K562 (cell line): ENCODE measurements at regions not wholly inside any gene's neighbourhood (a gene's known extent, or its start where the extent isn't known, plus 50 kb on each side); places are given as distances from the start of the nearest gene placed in this dataset.
A peak's percentile ranks its signal among the peaks of the same experiment; 100 is the strongest.

Source experiments
- ATF7 ChIP-seq: fragments of 450-650 bp; IDR thresholded peaks from 2 replicates; pipeline ENCODE4 v1.7.1; 2014; ENCODE audit warnings: mild to moderate bottlenecking, moderate library complexity
- COPS2 ChIP-seq: fragments of 450-650 bp; conservative IDR thresholded peaks from 2 replicates; pipeline ENCODE4 v1.6.1; 2016; ENCODE audit warnings: mild to moderate bottlenecking, moderate library complexity
- EGR1 ChIP-seq: fragments of 450-650 bp; conservative IDR thresholded peaks from 2 replicates; pipeline ENCODE4 v1.6.1; 2017; ENCODE audit warnings: mild to moderate bottlenecking
- GATA2 ChIP-seq: sonication (generic); formaldehyde crosslinking; IDR thresholded peaks from 2 replicates; pipeline ENCODE4 v1.4.0; 2020; ENCODE audit warnings: mild to moderate bottlenecking, missing genetic modification reagents
- HDGF ChIP-seq: fragments of 450-650 bp; IDR thresholded peaks from 2 replicates; pipeline ENCODE4 v1.6.1; 2016
- NCOA6 ChIP-seq: fragments of 450-650 bp; IDR thresholded peaks from 2 replicates; pipeline ENCODE4 v1.6.1; 2017; ENCODE audit warnings: mild to moderate bottlenecking
- PHF20 ChIP-seq: fragments of 450-650 bp; IDR thresholded peaks from 2 replicates; pipeline ENCODE4 v1.6.1; 2018; ENCODE audit not compliant: partially characterized antibody
- RBFOX2 ChIP-seq: fragments of 200-400 bp; formaldehyde crosslinking; IDR thresholded peaks from 2 replicates; pipeline ENCODE4 v1.6.1; 2017; ENCODE audit warnings: low read depth, mild to moderate bottlenecking, low read length, moderate library complexity
- RBM14 ChIP-seq: fragments of 200-400 bp; formaldehyde crosslinking; IDR thresholded peaks from 2 replicates; pipeline ENCODE4 v1.6.1; 2018; ENCODE audit warnings: low read depth, mild to moderate bottlenecking, low read length, moderate library complexity, borderline replicate concordance; ENCODE audit not compliant: insufficient read depth
- SETDB1 ChIP-seq: IDR thresholded peaks from one replicate; pipeline ENCODE4 v1.6.1; 2012; ENCODE audit warnings: low read length, control low read depth, inconsistent platforms
- TARDBP ChIP-seq: fragments of 450-650 bp; IDR thresholded peaks from 2 replicates; pipeline ENCODE4 v1.6.1; 2016
- ZBTB1 ChIP-seq: sonication (generic); formaldehyde crosslinking; IDR thresholded peaks from 2 replicates; pipeline ENCODE4 v1.8.1; 2023; ENCODE audit warnings: missing genetic modification reagents, low read depth, mild to moderate bottlenecking, borderline replicate concordance
- ZBTB17 ChIP-seq: fragments of 450-650 bp; formaldehyde crosslinking; IDR thresholded peaks from 2 replicates; pipeline ENCODE4 v1.4.0; 2020; ENCODE audit warnings: mild to moderate bottlenecking
- ZC3H8 ChIP-seq: fragments of 450-650 bp; IDR thresholded peaks from 2 replicates; pipeline ENCODE4 v1.6.1; 2017
- ZNF133 ChIP-seq: fragments of 250-450 bp; sonication (Bioruptor Pico); IDR thresholded peaks from 2 replicates; pipeline ENCODE4 v1.4.0; 2020; ENCODE audit warnings: mild to moderate bottlenecking
- ZNF316 ChIP-seq: fragments of 450-650 bp; IDR thresholded peaks from 2 replicates; pipeline ENCODE4 v1.6.1; 2016
- ZNF384 ChIP-seq: IDR thresholded peaks from 2 replicates; pipeline ENCODE4 v1.6.1; 2012; ENCODE audit warnings: low read depth, low read length, improper control_type of control experiment
- ZNF436 ChIP-seq: fragments of 250-450, 450-650 bp; sonication (Bioruptor Pico); formaldehyde crosslinking; IDR thresholded peaks from 2 replicates; pipeline ENCODE4 v1.7.0; 2020; ENCODE audit warnings: mild to moderate bottlenecking
- TF ChIP-seq, protein P1 (sequence below): conservative IDR thresholded peaks from 2 replicates; pipeline ENCODE4 v1.6.1; 2011; ENCODE audit warnings: low read depth, mild to moderate bottlenecking, low read length; ENCODE audit not compliant: control insufficient read depth
- TF ChIP-seq, protein P2 (sequence below): fragments of 250-450 bp; sonication (Bioruptor Pico); IDR thresholded peaks from 2 replicates; pipeline ENCODE4 v1.9.0; 2021; ENCODE audit warnings: mild to moderate bottlenecking
- TF ChIP-seq, protein P3 (sequence below): fragments of 250-450 bp; sonication (Bioruptor Pico); IDR thresholded peaks from 2 replicates; pipeline ENCODE4 v1.6.1; 2021; ENCODE audit warnings: mild to moderate bottlenecking
- TF ChIP-seq, protein P4 (sequence below): fragments of 450-650 bp; conservative IDR thresholded peaks from 2 replicates; pipeline ENCODE4 v1.6.1; 2016; ENCODE audit warnings: missing genetic modification characterization, low read depth, mild to moderate bottlenecking, missing compliant biosample characterization, moderate library complexity
- TF ChIP-seq, protein P5 (sequence below), 3 experiments: IDR thresholded peaks in 2 of 3; conservative IDR thresholded peaks in 1 of 3; 2 replicates each; pipeline ENCODE4 v1.5.1; 2011 to 2012; ENCODE audit warnings: low read length in 3 of 3, mild to moderate bottlenecking in 3 of 3, control low read depth in 2 of 3, improper control_type of control experiment in 1 of 3, inconsistent platforms in 1 of 3, low read depth in 1 of 3, mixed read lengths in 1 of 3, moderate library complexity in 1 of 3; ENCODE audit not compliant: insufficient read depth in 2 of 3
- TF ChIP-seq, protein P6 (sequence below): IDR thresholded peaks from 3 replicates; pipeline ENCODE4 v1.6.1; 2011; ENCODE audit warnings: borderline replicate concordance, mild to moderate bottlenecking; ENCODE audit not compliant: insufficient read length, insufficient read depth

DNA sequence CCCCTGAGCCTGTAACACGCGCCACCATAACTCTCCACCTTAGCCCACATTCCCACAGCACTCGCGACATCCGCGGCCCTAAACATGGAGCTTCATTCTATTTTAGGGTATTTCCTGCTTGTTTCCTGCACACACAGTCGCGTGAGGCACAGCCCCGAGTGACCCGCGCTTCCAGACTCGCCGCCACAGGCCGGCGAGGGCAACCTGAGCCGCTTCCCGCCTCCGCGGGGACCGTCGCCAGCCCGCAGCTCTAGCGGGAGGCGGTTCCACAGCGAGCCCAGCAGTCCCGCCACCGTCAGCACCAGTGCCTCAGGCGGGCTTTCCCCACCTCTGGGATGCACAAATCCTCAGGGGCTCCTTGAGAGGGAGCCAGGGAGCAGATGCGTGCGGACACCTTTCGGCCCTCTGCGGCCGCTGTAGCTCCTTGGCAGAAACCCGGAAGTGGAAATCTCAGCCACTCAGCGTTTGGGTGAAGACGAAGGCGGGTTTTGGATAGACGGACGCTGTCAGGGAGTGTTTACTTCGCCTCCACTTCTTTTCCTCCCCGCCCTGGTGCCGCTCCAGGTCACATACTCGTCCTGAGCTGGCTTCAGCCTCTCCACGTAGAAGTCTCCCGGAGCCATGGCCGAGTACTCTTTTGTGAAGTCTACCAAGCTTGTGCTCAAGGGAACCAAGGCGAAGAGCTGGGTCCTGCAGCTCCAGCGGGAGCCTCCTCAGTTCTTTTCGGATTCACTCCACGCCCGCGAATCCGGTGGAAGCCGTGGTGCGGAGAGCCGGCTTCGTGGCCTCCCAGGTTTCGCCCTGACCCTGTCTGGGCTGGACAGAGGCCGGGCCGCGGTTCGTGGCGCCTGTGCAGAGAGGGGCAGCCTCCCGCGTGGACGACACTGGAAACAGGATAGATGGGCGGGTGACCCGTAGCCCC, 2177.4 kb upstream of the DEFB115 start (continued):
- no peak for TF ChIP-seq HDGF
- no peak for TF ChIP-seq NCOA6
- no peak for TF ChIP-seq ZBTB1 (CRISPR knock-in tag)
- TF ChIP-seq, protein P1, sequence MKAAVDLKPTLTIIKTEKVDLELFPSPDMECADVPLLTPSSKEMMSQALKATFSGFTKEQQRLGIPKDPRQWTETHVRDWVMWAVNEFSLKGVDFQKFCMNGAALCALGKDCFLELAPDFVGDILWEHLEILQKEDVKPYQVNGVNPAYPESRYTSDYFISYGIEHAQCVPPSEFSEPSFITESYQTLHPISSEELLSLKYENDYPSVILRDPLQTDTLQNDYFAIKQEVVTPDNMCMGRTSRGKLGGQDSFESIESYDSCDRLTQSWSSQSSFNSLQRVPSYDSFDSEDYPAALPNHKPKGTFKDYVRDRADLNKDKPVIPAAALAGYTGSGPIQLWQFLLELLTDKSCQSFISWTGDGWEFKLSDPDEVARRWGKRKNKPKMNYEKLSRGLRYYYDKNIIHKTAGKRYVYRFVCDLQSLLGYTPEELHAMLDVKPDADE, result no peak
- no peak for TF ChIP-seq ZNF436
- TF ChIP-seq ZNF316, result no peak
- TF ChIP-seq, protein P2, sequence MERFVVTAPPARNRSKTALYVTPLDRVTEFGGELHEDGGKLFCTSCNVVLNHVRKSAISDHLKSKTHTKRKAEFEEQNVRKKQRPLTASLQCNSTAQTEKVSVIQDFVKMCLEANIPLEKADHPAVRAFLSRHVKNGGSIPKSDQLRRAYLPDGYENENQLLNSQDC (CRISPR knock-in tag), result no peak
- no peak for TF ChIP-seq ZC3H8
- no peak for TF ChIP-seq ZNF133 (CRISPR knock-in tag)
- TF ChIP-seq ZBTB17 (CRISPR knock-in tag), result no peak
- TF ChIP-seq, protein P3, sequence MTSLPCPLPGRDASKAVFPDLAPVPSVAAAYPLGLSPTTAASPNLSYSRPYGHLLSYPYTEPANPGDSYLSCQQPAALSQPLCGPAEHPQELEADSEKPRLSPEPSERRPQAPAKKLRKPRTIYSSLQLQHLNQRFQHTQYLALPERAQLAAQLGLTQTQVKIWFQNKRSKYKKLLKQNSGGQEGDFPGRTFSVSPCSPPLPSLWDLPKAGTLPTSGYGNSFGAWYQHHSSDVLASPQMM, result no peak
- no peak for TF ChIP-seq RBM14
- TF ChIP-seq COPS2, result no peak
- TF ChIP-seq EGR1, result no peak; the same call in 1 of the 2 replicates
- no peak for TF ChIP-seq SETDB1
- TF ChIP-seq, protein P4, sequence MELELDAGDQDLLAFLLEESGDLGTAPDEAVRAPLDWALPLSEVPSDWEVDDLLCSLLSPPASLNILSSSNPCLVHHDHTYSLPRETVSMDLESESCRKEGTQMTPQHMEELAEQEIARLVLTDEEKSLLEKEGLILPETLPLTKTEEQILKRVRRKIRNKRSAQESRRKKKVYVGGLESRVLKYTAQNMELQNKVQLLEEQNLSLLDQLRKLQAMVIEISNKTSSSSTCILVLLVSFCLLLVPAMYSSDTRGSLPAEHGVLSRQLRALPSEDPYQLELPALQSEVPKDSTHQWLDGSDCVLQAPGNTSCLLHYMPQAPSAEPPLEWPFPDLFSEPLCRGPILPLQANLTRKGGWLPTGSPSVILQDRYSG (tag), result no peak
- TF ChIP-seq RBFOX2, result peak; percentile 81
- TF ChIP-seq PHF20, result no peak
- TF ChIP-seq TARDBP, result no peak
- TF ChIP-seq ZNF384, result no peak
- TF ChIP-seq, protein P5, sequence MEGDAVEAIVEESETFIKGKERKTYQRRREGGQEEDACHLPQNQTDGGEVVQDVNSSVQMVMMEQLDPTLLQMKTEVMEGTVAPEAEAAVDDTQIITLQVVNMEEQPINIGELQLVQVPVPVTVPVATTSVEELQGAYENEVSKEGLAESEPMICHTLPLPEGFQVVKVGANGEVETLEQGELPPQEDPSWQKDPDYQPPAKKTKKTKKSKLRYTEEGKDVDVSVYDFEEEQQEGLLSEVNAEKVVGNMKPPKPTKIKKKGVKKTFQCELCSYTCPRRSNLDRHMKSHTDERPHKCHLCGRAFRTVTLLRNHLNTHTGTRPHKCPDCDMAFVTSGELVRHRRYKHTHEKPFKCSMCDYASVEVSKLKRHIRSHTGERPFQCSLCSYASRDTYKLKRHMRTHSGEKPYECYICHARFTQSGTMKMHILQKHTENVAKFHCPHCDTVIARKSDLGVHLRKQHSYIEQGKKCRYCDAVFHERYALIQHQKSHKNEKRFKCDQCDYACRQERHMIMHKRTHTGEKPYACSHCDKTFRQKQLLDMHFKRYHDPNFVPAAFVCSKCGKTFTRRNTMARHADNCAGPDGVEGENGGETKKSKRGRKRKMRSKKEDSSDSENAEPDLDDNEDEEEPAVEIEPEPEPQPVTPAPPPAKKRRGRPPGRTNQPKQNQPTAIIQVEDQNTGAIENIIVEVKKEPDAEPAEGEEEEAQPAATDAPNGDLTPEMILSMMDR (IDR thresholded peaks at IDR 0.05 in 2 of 3, conservative IDR thresholded peaks at IDR 0.05 in 1 of 3; ENCODE audit: insufficient read depth in 2 of 3, low read depth in 1 of 3, low read length in 3 of 3), result peak; percentile 62 to 79 (median 76)
- no peak for TF ChIP-seq GATA2
- TF ChIP-seq ATF7, result 0 out of 2 replicates have a peak, but pooled peaks have one; percentile 13
- TF ChIP-seq, protein P6, sequence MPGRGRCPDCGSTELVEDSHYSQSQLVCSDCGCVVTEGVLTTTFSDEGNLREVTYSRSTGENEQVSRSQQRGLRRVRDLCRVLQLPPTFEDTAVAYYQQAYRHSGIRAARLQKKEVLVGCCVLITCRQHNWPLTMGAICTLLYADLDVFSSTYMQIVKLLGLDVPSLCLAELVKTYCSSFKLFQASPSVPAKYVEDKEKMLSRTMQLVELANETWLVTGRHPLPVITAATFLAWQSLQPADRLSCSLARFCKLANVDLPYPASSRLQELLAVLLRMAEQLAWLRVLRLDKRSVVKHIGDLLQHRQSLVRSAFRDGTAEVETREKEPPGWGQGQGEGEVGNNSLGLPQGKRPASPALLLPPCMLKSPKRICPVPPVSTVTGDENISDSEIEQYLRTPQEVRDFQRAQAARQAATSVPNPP, result no peak
